SK-N-SH (cell line): ENCODE measurements at regions not wholly inside any gene's neighbourhood (a gene's known extent, or its start where the extent isn't known, plus 50 kb on each side); places are given as distances from the start of the nearest gene placed in this dataset.
A peak's percentile ranks its signal among the peaks of the same experiment; 100 is the strongest.

Experiments
- CTCF ChIA-PET: fragments of 300-600, 350-600 bp; formaldehyde crosslinking; extraction: SDS; loops from one replicate; lab custom pipeline; 2021; lab: Yijun Ruan, JAX
- POLR2A ChIA-PET: fragments of 350-600 bp; sonication (Branson Sonifier 250); formaldehyde crosslinking; extraction: SDS; loops from one replicate; lab custom pipeline; 2020; ENCODE audit warnings: antibody characterized with exemption, inconsistent platforms; lab: Yijun Ruan, JAX
- DNase-seq: peaks from one replicate; pipeline ENCODE4 v3.0.0; 2012
- H2AFZ ChIP-seq: fragments of 200-600 bp; sonication (generic); 2 replicates; pipeline ENCODE4 v1.8.1; 2016; ENCODE audit warnings: antibody characterized with exemption, mild to moderate bottlenecking, low read depth
- H3F3A ChIP-seq: fragments of 200-600 bp; sonication (generic); replicated peaks from 2 replicates; pipeline ENCODE3; 2016; ENCODE audit warnings: antibody characterized with exemption, mild to moderate bottlenecking; ENCODE audit not compliant: insufficient read depth
- H3K27ac ChIP-seq, 2 experiments: fragments of 200-500 bp in 1 of 2; fragments of 200-600 bp in 1 of 2; sonication (Bioruptor generic) in 1 of 2; sonication (generic), shearing (Covaris generic) in 1 of 2; 2 replicates each; pipeline versions ENCODE4 v1.5.1 to v1.6.1; 2014 to 2016; ENCODE audit warnings: low read depth in 2 of 2, inconsistent platforms in 1 of 2, low read length in 1 of 2, mild to moderate bottlenecking in 1 of 2, mixed read lengths in 1 of 2
- H3K27me3 ChIP-seq: fragments of 200-600 bp; sonication (generic), shearing (Covaris generic); 2 replicates; pipeline ENCODE4 v1.6.1; 2016; ENCODE audit warnings: mixed run types; ENCODE audit not compliant: insufficient read depth
- H3K36me3 ChIP-seq, 2 experiments: fragments of 200-500 bp in 1 of 2; fragments of 200-600 bp in 1 of 2; sonication (Bioruptor generic) in 1 of 2; sonication (generic) in 1 of 2; replicated peaks in 1 of 2; 2 replicates each; pipeline versions ENCODE3 to v1.5.1; 2014 to 2016; ENCODE audit warnings: low read length in 1 of 2, mild to moderate bottlenecking in 1 of 2; ENCODE audit not compliant: insufficient read depth in 2 of 2, control insufficient read depth in 1 of 2
- H3K4me1 ChIP-seq, 2 experiments: fragments of 200-500 bp in 1 of 2; fragments of 200-600 bp in 1 of 2; sonication (Bioruptor generic) in 1 of 2; sonication (generic), shearing (Covaris generic) in 1 of 2; 2 replicates each; pipeline versions ENCODE4 v1.5.1 to v1.6.1; 2014 to 2016; ENCODE audit warnings: low read depth in 1 of 2, low read length in 1 of 2, mixed run types in 1 of 2; ENCODE audit not compliant: insufficient read depth in 2 of 2, control insufficient read depth in 1 of 2
- H3K4me2 ChIP-seq: fragments of 200-600 bp; sonication (generic), shearing (Covaris generic); 2 replicates; pipeline ENCODE4 v1.6.1; 2017; ENCODE audit warnings: mixed run types
- H3K4me3 ChIP-seq, 2 experiments: fragments of 200-500 bp in 1 of 2; fragments of 200-600 bp in 1 of 2; sonication (Bioruptor generic) in 1 of 2; sonication (generic), shearing (Covaris generic) in 1 of 2; 2 replicates each; pipeline versions ENCODE4 v1.5.1 to v1.8.1; 2014 to 2016; ENCODE audit warnings: low read depth in 2 of 2, inconsistent platforms in 1 of 2, low read length in 1 of 2, mild to moderate bottlenecking in 1 of 2, mixed read lengths in 1 of 2, moderate library complexity in 1 of 2
- H3K79me2 ChIP-seq: fragments of 200-600 bp; sonication (generic); 2 replicates; pipeline ENCODE4 v1.8.1; 2017; ENCODE audit warnings: mild to moderate bottlenecking; ENCODE audit not compliant: insufficient read depth
- H3K9ac ChIP-seq: fragments of 200-600 bp; sonication (generic); 2 replicates; pipeline ENCODE4 v1.6.1; 2017; ENCODE audit warnings: mixed run types
- H3K9me2 ChIP-seq: fragments of 200-600 bp; sonication (generic); 2 replicates; pipeline ENCODE4 v1.6.1; 2017; ENCODE audit warnings: mixed run types
- H3K9me3 ChIP-seq: fragments of 200-600 bp; sonication (generic); 2 replicates; pipeline ENCODE4 v1.6.1; 2017; ENCODE audit warnings: mixed run types, mild to moderate bottlenecking, moderate library complexity
- H4K20me1 ChIP-seq: fragments of 200-600 bp; sonication (generic); 2 replicates; pipeline ENCODE4 v1.6.1; 2017; ENCODE audit warnings: mild to moderate bottlenecking, mixed run types; ENCODE audit not compliant: insufficient read depth
- FOXM1 ChIP-seq: IDR thresholded peaks from 2 replicates; pipeline ENCODE4 v1.4.0; 2012; ENCODE audit warnings: low read depth, mild to moderate bottlenecking
- IRF3 ChIP-seq: fragments of 150-350 bp; IDR thresholded peaks from 2 replicates; pipeline ENCODE4 v1.6.1; 2016; ENCODE audit warnings: mild to moderate bottlenecking, low read depth, low read length
- JUND ChIP-seq: IDR thresholded peaks from 2 replicates; pipeline ENCODE4 v1.4.0; 2012
- MAX ChIP-seq: IDR thresholded peaks from 2 replicates; pipeline ENCODE4 v1.4.0; 2012; ENCODE audit warnings: low read depth
- MEF2A ChIP-seq: IDR thresholded peaks from 2 replicates; pipeline ENCODE4 v1.4.0; 2012; ENCODE audit warnings: low read depth, borderline replicate concordance
- MXI1 ChIP-seq: IDR thresholded peaks from 2 replicates; pipeline ENCODE4 v1.6.1; 2012; ENCODE audit warnings: mild to moderate bottlenecking, low read depth, low read length, improper control_type of control experiment
- PBX3 ChIP-seq: IDR thresholded peaks from 2 replicates; pipeline ENCODE4; 2012
- RAD21 ChIP-seq: IDR thresholded peaks from 2 replicates; pipeline ENCODE4 v1.6.1; 2012; ENCODE audit warnings: mild to moderate bottlenecking, low read length
- RCOR1 ChIP-seq: fragments of 150-350 bp; IDR thresholded peaks from 2 replicates; pipeline ENCODE4 v1.6.1; 2017; ENCODE audit warnings: antibody characterized with exemption, low read length
- RXRA ChIP-seq: IDR thresholded peaks from 2 replicates; pipeline ENCODE4 v1.4.0; 2012; ENCODE audit warnings: low read depth, mild to moderate bottlenecking, borderline replicate concordance
- YY1 ChIP-seq: IDR thresholded peaks from 2 replicates; pipeline ENCODE4 v1.4.0; 2012; ENCODE audit warnings: low read depth, mild to moderate bottlenecking
- WGBS: methylation state at CpG from one replicate; pipeline ENCODE4 v1.1.6; 2017; ENCODE audit warnings: low lambda C conversion rate; 5-methylcytosine and 5-hydroxymethylcytosine counted together

GRCh38 chr1:93743465-93743864 is 61.8 kb upstream of the BCAR3 start:
- 100% methylated on average over 1 of the region's 1 CpG for WGBS
- CTCF ChIA-PET = no interaction called here

GRCh38 chr1:93740601-93741031 is 59.0 kb upstream of the BCAR3 start:
- no peaks in the 10 kb centered on the region for H3K9me2 ChIP-seq
- no peaks in the 10 kb centered on the region for H3K79me2 ChIP-seq
- peaks cover 12 to 22% of the 10 kb centered on the region in 2 experiments for H3K4me1 ChIP-seq
- H3K9me3 ChIP-seq = no peaks in the 10 kb centered on the region
- WGBS = 95% methylated on average over 12 of the region's 12 CpGs
- peak; percentile 55 for DNase-seq
- no peaks in the 10 kb centered on the region for H3K36me3 ChIP-seq
- no peak overlapping the region for H2AFZ ChIP-seq
- no peak overlapping the region for H3K4me2 ChIP-seq
- no peak overlapping the region for H3K9ac ChIP-seq
- ChIA-PET CTCF (interaction anchor here (1.3 to 2.4 kb wide), 5 partner anchors 28 to 106 kb away, joined by 3 to 10 read pairs (median 4); no protein-coding TSS in a partner anchor), POLR2A (interaction anchor here (0.7 to 1.2 kb wide), 3 partner anchors 18 to 106 kb away, joined by 3 to 4 read pairs (median 3); no protein-coding TSS in a partner anchor)
- H3K4me3 ChIP-seq = no peak overlapping the region
- peak; percentile 67 for TF ChIP-seq MXI1
- no peak for TF ChIP-seq MAX
- H4K20me1 ChIP-seq = no peaks in the 10 kb centered on the region
- H3K27ac ChIP-seq = peak overlapping the region; percentile 3 to 87; a peak in 2 of 4 replicates
- peaks cover 44% of the 10 kb centered on the region for H3F3A ChIP-seq
- H3K27me3 ChIP-seq = no peaks in the 10 kb centered on the region

More at GRCh38 chr1:93743465-93743864, 61.8 kb upstream of the BCAR3 start:
- no peaks in the 10 kb centered on the region for H3K9me2 ChIP-seq
- no peaks in the 10 kb centered on the region; the same call in 1 of the 2 replicates for H3K9me3 ChIP-seq
- H3K36me3 ChIP-seq = no peaks in the 10 kb centered on the region
- H2AFZ ChIP-seq = no peak overlapping the region
- no peak for TF ChIP-seq PBX3
- TF ChIP-seq YY1 = no peak
- no peak for TF ChIP-seq MEF2A
- no peak overlapping the region for H3K9ac ChIP-seq
- H3K27ac ChIP-seq = no peak overlapping the region
- H3K4me3 ChIP-seq = no peak overlapping the region
- no peaks in the 10 kb centered on the region for H3K79me2 ChIP-seq
- H3K4me1 ChIP-seq = peaks cover 7 to 20% of the 10 kb centered on the region in 2 experiments
- H3K27me3 ChIP-seq = no peaks in the 10 kb centered on the region
- DNase-seq = no peak
- POLR2A ChIA-PET = no interaction called here
- peaks cover 17% of the 10 kb centered on the region for H3F3A ChIP-seq
- no peaks in the 10 kb centered on the region for H4K20me1 ChIP-seq
- no peak overlapping the region for H3K4me2 ChIP-seq

- POLR2A ChIA-PET = interaction anchor here (0.7 to 1.2 kb wide), 3 partner anchors 19 to 106 kb away, joined by 3 to 4 read pairs (median 3); no protein-coding TSS in a partner anchor
- Histone ChIP-seq H4K20me1 (no peaks in the 10 kb centered on the region), H3K36me3 (no peaks in the 10 kb centered on the region), H3K9me3 (no peaks in the 10 kb centered on the region), H3K9ac (no peak overlapping the region), H3K79me2 (no peaks in the 10 kb centered on the region), H3K4me2 (no peak overlapping the region), H3K27ac (peak overlapping the region; percentile 3 to 87; a peak in 3 of 4 replicates), H3K4me1 (peaks cover 17 to 22% of the 10 kb centered on the region in 2 experiments), H3F3A (peaks cover 49% of the 10 kb centered on the region), H3K27me3 (no peaks in the 10 kb centered on the region), H2AFZ (no peak overlapping the region), H3K4me3 (no peak overlapping the region), H3K9me2 (no peaks in the 10 kb centered on the region)
- WGBS = 100% methylated on average over 3 of the region's 3 CpGs
- DNase-seq = no peak
- CTCF ChIA-PET = interaction anchor here (1.3 to 2.4 kb wide), 4 partner anchors 40 to 106 kb away, joined by 3 to 10 read pairs (median 6); no protein-coding TSS in a partner anchor
- TF ChIP-seq RXRA (no peak), IRF3 (no peak), JUND (no peak), RCOR1 (no peak), MEF2A (no peak), RAD21 (no peak), FOXM1 (no peak)
Observed at GRCh38 chr1:93740157-93740556, 58.5 kb upstream of the BCAR3 start.
